Astrocyte of the spinal cord (primary cell): ENCODE measurements at regions not wholly inside any gene's neighbourhood (a gene's known extent, or its start where the extent isn't known, plus 50 kb on each side); places are given as distances from the start of the nearest gene placed in this dataset.

Source experiments
- DNase-seq: peaks from one replicate; pipeline ENCODE4 v3.0.0; 2011; ENCODE audit warnings: low read depth, low spot score
- H3K4me3 ChIP-seq: 2 replicates; pipeline ENCODE4 v1.5.1; 2011; ENCODE audit warnings: low read depth, mild to moderate bottlenecking, low read length, moderate library complexity
- CTCF ChIP-seq: IDR thresholded peaks from 2 replicates; pipeline ENCODE4 v1.5.1; 2012; ENCODE audit warnings: low read depth, mild to moderate bottlenecking, low read length, inconsistent platforms
- in situ Hi-C: cut with HindIII; loops from 2 replicates; pipeline ENCODE4 v1.10.0; 2017; ENCODE audit warnings: low sequenced_read_pairs

GRCh38 chr6:71029555-71029954 is 72.7 kb upstream of the B3GAT2 start:
- in situ Hi-C loops = no loop called here
- no peak for DNase-seq
- no peak for TF ChIP-seq CTCF
- no peak overlapping the region for H3K4me3 ChIP-seq

- DNase-seq = no peak
- TF ChIP-seq CTCF = no peak
- in situ Hi-C loops = no loop called here
- no peak overlapping the region for H3K4me3 ChIP-seq
Observed at GRCh38 chr6:71031912-71032311, 75.1 kb upstream of the B3GAT2 start.

- in situ Hi-C loops = no loop called here
Observed at GRCh38 chr6:71033171-71033570, 76.3 kb upstream of the B3GAT2 start.

GRCh38 chr6:71033890-71034289 is 77.0 kb upstream of the B3GAT2 start:
- no peak for DNase-seq
- H3K4me3 ChIP-seq = no peak overlapping the region
- in situ Hi-C loops = no loop called here
- no peak for TF ChIP-seq CTCF

More at GRCh38 chr6:71033171-71033570, 76.3 kb upstream of the B3GAT2 start:
- no peak for DNase-seq
- H3K4me3 ChIP-seq = no peak overlapping the region
- no peak for TF ChIP-seq CTCF

GRCh38 chr6:71034563-71035345 is 77.9 kb upstream of the B3GAT2 start:
- TF ChIP-seq CTCF = no peak
- in situ Hi-C loops = no loop called here

GRCh38 chr6:71035871-71036270 is 79.0 kb upstream of the B3GAT2 start:
- no peak overlapping the region for H3K4me3 ChIP-seq
- in situ Hi-C loops = no loop called here
- TF ChIP-seq CTCF = no peak
- DNase-seq = no peak

More at GRCh38 chr6:71034563-71035345, 77.9 kb upstream of the B3GAT2 start:
- H3K4me3 ChIP-seq = no peak overlapping the region
- DNase-seq = no peak
